Dermis microvascular lymphatic vessel endothelial cell (primary cell): ENCODE measurements at regions not wholly inside any gene's neighbourhood (a gene's known extent, or its start where the extent isn't known, plus 50 kb on each side); places are given as distances from the start of the nearest gene placed in this dataset.

Source experiments
- DNase-seq, 2 donors: peaks; one replicate each; pipeline versions ENCODE4 v3.0.0 to v3.0.0-alpha.2; 2010; ENCODE audit warnings: low read depth in 2 of 2

GRCh38 chr4:74682567-74683359 lies 111.6 kb downstream of the BTC start:
- DNase-seq, result peak in 1 of 2 donors; percentile 61

- DNase-seq, result no peak
Measured at GRCh38 chr4:74692972-74693371, 101.4 kb downstream of the BTC start.
